Stomach (tissue), 8 donors: ENCODE measurements at regions not wholly inside any gene's neighbourhood (a gene's known extent, or its start where the extent isn't known, plus 50 kb on each side); places are given as distances from the start of the nearest gene placed in this dataset.

Experiments
- DNase-seq, 2 donors: peaks; one replicate each; pipeline versions ENCODE4 v3.0.0 to v3.0.0-alpha.2; 2013 to 2019
- H3K27ac ChIP-seq, 5 donors: fragments of 200-600 bp in 4 of 5; sonication (generic) in 4 of 5; one replicate each; pipeline ENCODE4 v1.5.1; 2013 to 2019; ENCODE audit warnings: mild to moderate bottlenecking in 1 of 5, moderate library complexity in 1 of 5
- H3K27me3 ChIP-seq, 3 donors: fragments of 200-600 bp; sonication (generic); one replicate each; pipeline ENCODE4 v1.5.1; 2017 to 2019; ENCODE audit warnings: mixed run types in 1 of 3
- H3K36me3 ChIP-seq, 4 donors: fragments of 200-600 bp; sonication (generic); 1 replicate in 3 of 4; 2 replicates in 1 of 4; pipeline ENCODE4 v1.5.1; 2016 to 2019
- H3K4me1 ChIP-seq, 4 donors: fragments of 200-600 bp; sonication (generic); one replicate each; pipeline ENCODE4 v1.5.1; 2016 to 2019
- H3K4me3 ChIP-seq, 4 donors: fragments of 200-600 bp; sonication (generic) in 3 of 4; one replicate each; pipeline ENCODE4 v1.5.1; 2016 to 2019; ENCODE audit warnings: mild to moderate bottlenecking in 1 of 4
- H3K9me3 ChIP-seq, 4 donors: fragments of 200-600 bp; sonication (generic); one replicate each; pipeline ENCODE4 v1.5.1; 2016 to 2019
- EP300 ChIP-seq: sonication (generic); formaldehyde crosslinking; IDR thresholded peaks from one replicate; pipeline ENCODE4 v1.6.1; 2017; ENCODE audit warnings: antibody characterized with exemption
- POLR2A ChIP-seq, 4 donors: fragments of 450-650 bp; IDR thresholded peaks; one replicate each; pipeline ENCODE4 v1.6.1; 2016; ENCODE audit warnings: antibody characterized with exemption in 4 of 4, control low read depth in 2 of 4, mild to moderate bottlenecking in 1 of 4, moderate library complexity in 1 of 4
- POLR2AphosphoS5 ChIP-seq, 3 donors: sonication (generic); formaldehyde crosslinking; IDR thresholded peaks; one replicate each; pipeline ENCODE4 v1.6.1; 2016; ENCODE audit warnings: antibody characterized with exemption in 3 of 3
- WGBS, 5 donors: extraction: QIAGEN DNeasy Blood & Tissue Kit in 3 of 5; methylation state at CpG; one replicate each; pipeline versions ENCODE4 v1.1.5 to v1.1.7; 2013 to 2018; 5-methylcytosine and 5-hydroxymethylcytosine counted together
- intact Hi-C: fragments of 100-400 bp; cut with DNase I; formaldehyde crosslinking; loops from one replicate; pipeline ENCODE4 v1.15.1; 2023; ENCODE audit warnings: low total_unique reads
- TF ChIP-seq, protein P1 (sequence below), 7 experiments: fragments of 450-650 bp in 4 of 7; fragments of 200-600 bp in 3 of 7; sonication (generic) in 3 of 7; IDR thresholded peaks; one replicate each; pipeline ENCODE4 v1.5.1; 2016 to 2019; ENCODE audit warnings: antibody characterized with exemption in 7 of 7, control low read depth in 2 of 7, mild to moderate bottlenecking in 1 of 7
- donor health status: healthy with polysubstance abuse.
- donor health status: Bipolar disorder and iron deficiency.
- donor health status: healthy.

DNA sequence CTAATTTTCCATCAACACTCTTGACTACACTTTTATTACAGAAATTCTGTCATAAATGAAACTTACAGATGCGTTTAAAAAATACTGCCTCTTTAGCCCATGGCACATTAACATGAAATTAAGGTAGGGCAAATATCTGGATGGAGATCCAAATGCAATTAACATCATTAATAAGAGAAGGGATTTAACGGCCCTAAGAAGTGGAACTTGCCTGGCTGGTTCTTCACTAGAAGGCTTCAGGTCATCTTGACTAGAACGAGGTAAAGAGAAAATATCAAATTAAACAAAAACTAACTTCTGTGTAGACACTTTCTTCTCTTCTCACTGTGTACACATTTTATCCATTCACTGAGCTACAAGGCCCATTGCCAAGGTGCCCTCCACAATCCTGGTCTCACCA, 1093.4 kb downstream of the EFNB2 start:
- TF ChIP-seq POLR2A (IDR thresholded peaks at IDR 0.05) (no peak), EP300 (no peak), POLR2AphosphoS5 (IDR thresholded peaks at IDR 0.05) (no peak)
- TF ChIP-seq, protein P1, sequence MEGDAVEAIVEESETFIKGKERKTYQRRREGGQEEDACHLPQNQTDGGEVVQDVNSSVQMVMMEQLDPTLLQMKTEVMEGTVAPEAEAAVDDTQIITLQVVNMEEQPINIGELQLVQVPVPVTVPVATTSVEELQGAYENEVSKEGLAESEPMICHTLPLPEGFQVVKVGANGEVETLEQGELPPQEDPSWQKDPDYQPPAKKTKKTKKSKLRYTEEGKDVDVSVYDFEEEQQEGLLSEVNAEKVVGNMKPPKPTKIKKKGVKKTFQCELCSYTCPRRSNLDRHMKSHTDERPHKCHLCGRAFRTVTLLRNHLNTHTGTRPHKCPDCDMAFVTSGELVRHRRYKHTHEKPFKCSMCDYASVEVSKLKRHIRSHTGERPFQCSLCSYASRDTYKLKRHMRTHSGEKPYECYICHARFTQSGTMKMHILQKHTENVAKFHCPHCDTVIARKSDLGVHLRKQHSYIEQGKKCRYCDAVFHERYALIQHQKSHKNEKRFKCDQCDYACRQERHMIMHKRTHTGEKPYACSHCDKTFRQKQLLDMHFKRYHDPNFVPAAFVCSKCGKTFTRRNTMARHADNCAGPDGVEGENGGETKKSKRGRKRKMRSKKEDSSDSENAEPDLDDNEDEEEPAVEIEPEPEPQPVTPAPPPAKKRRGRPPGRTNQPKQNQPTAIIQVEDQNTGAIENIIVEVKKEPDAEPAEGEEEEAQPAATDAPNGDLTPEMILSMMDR (IDR thresholded peaks at IDR 0.05) = no peak
- intact Hi-C loops = no loop called here
- DNase-seq = no peak
- H3K27me3 ChIP-seq = no peaks in the 10 kb centered on the region
- H3K4me1 ChIP-seq = peaks cover 0 to 10% (median 4%) of the 10 kb centered on the region in 4 donors
- no peaks in the 10 kb centered on the region for H3K9me3 ChIP-seq
- H3K4me3 ChIP-seq = no peak overlapping the region
- no peaks in the 10 kb centered on the region for H3K36me3 ChIP-seq
- WGBS, 5 donors = 55 to 75% (median 61%) methylated on average over 3 of the region's 3 CpGs
- no peak overlapping the region for H3K27ac ChIP-seq

DNA sequence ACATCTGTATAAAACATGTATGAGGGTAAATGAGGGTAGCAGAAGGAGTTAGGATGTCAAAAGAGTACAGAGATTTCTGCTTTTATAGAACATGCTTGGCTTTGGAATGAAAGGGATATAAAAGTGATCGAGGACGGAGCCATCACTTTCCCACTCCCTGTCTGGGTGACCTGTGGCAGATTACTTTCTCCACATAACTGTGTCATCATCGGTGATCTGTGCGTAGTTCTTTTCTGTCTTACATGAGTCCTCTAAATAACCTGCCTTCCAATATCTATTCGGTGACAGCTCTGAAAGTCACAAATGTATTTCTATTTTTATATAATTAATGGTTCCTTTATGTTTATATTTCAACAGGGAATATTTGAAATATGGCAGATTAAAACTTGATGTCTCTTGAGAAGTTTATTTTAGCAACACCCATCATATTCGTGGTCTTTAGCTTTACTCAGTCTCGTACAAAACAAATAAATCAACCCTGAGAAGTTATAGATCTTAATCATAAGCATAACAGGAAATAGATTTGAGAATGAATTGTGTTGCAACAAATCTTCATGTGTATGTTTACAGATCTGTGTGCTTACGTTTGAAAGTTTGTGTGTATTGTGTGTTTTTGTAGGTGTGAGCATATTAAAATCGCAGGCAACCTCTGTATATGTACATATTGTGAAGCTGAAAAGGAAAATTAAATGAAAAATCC, 1094.3 kb downstream of the EFNB2 start:
- 53 to 66% (median 58%) methylated on average over 9 of the region's 9 CpGs for WGBS, 5 donors
- H3K9me3 ChIP-seq = no peaks in the 10 kb centered on the region
- H3K27ac ChIP-seq = no peak overlapping the region
- no peaks in the 10 kb centered on the region for H3K27me3 ChIP-seq
- no peaks in the 10 kb centered on the region for H3K36me3 ChIP-seq
- DNase-seq = no peak
- H3K4me1 ChIP-seq = peaks cover 0 to 10% (median 3%) of the 10 kb centered on the region in 4 donors
- intact Hi-C loops = no loop called here
- TF ChIP-seq POLR2AphosphoS5 (IDR thresholded peaks at IDR 0.05) (no peak), EP300 (no peak), POLR2A (IDR thresholded peaks at IDR 0.05) (no peak)
- H3K4me3 ChIP-seq = no peak overlapping the region

DNA sequence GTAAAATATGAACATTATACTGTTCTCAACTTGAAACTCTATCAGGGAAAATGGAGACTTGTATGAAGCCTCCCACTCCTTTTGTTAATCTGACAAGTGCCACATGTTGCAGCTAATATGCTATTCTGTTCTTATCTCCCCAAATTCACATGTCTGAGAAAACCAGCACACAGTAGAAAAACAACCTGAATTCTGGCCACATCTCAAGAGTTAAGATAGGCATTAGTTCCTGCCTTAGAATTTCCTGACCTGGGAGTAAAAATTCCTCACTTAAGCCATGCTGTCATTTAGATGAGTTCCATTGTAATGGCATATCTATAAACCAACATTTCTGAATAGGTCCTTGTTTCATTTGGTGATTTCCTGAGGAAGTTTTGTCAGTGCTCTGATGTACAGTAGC, 1098.5 kb downstream of the EFNB2 start:
- Histone ChIP-seq H3K27me3 (no peaks in the 10 kb centered on the region), H3K4me3 (no peak overlapping the region), H3K4me1 (no peaks in the 10 kb centered on the region), H3K27ac (no peak overlapping the region), H3K36me3 (no peaks in the 10 kb centered on the region), H3K9me3 (no peaks in the 10 kb centered on the region)
- intact Hi-C loops = no loop called here
- no peak for TF ChIP-seq EP300
- TF ChIP-seq POLR2AphosphoS5 (IDR thresholded peaks at IDR 0.05) = no peak
- TF ChIP-seq POLR2A (IDR thresholded peaks at IDR 0.05) = no peak
- TF ChIP-seq, protein P1 (IDR thresholded peaks at IDR 0.05) = no peak
- no peak for DNase-seq

DNA sequence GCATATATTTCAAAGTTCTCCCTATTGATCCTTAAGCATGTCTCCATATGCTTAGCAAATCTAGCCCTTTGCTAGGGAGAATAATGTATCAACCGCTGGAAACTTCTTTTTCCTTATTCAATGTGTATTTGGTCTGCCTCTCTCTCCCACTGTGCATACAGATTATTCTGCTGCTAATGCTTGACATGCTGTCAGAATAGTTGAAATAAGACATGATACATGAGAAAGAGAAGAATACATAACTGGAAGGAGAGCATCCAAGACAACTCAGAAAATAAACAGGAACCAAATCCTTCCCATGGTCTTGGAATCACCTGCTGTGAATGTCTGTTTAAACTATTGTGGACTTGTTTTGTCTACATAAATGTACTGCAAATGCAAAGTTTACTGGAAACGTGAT, 1103.0 kb downstream of the EFNB2 start:
- WGBS, 5 donors = 68 to 83% (median 74%) methylated on average over 2 of the region's 2 CpGs
- intact Hi-C loops = no loop called here
- Histone ChIP-seq H3K27ac (no peak overlapping the region), H3K9me3 (no peaks in the 10 kb centered on the region), H3K4me1 (no peaks in the 10 kb centered on the region), H3K36me3 (no peaks in the 10 kb centered on the region), H3K27me3 (no peaks in the 10 kb centered on the region), H3K4me3 (no peak overlapping the region)
- DNase-seq = no peak
- TF ChIP-seq POLR2A (IDR thresholded peaks at IDR 0.05) (no peak), POLR2AphosphoS5 (IDR thresholded peaks at IDR 0.05) (no peak), EP300 (no peak)
- TF ChIP-seq, protein P1 (IDR thresholded peaks at IDR 0.05) = no peak

DNA sequence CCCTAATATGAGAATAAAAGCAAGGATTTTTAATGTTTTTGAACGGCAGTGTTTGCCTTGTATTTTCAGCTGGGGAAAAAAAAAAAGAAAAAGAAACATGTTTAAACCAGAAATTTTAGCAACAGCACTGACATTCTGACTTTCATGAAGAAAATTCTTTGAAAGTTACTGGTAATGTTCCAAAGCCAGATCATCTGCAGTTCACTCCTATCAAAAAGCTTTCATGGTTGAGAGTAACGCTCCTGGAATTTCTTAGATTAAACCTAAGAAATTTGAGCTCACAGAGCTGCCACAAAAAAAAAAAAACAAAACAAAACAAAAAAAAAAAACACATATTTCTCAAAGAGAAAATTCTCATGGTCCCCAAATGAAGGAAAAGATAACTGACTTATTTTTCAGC, 1106.7 kb downstream of the EFNB2 start:
- DNase-seq = no peak
- Histone ChIP-seq H3K27me3 (no peaks in the 10 kb centered on the region), H3K4me1 (no peaks in the 10 kb centered on the region), H3K27ac (no peak overlapping the region), H3K9me3 (no peaks in the 10 kb centered on the region), H3K4me3 (no peak overlapping the region), H3K36me3 (no peaks in the 10 kb centered on the region)
- whole genome bisulfite sequencing, 5 donors = 69 to 81% (median 80%) methylated on average over 2 of the region's 2 CpGs
- intact Hi-C loops = no loop called here
- TF ChIP-seq, protein P1 (IDR thresholded peaks at IDR 0.05) = no peak
- TF ChIP-seq EP300 (no peak), POLR2A (IDR thresholded peaks at IDR 0.05) (no peak), POLR2AphosphoS5 (IDR thresholded peaks at IDR 0.05) (no peak)
